Natural killer cell (primary cell): ENCODE measurements at regions not wholly inside any gene's neighbourhood (a gene's known extent, or its start where the extent isn't known, plus 50 kb on each side); places are given as distances from the start of the nearest gene placed in this dataset.

Experiments used
- ATAC-seq, 3 donors: fragments of 150-1000 bp in 2 of 3; fragments of 200-7000 bp in 1 of 3; cut with Tn5 transposase; 1 replicate in 1 of 3; 2 replicates in 2 of 3; pipeline ENCODE4 v1.10.0; 2021; ENCODE audit warnings: mild to moderate bottlenecking in 2 of 3, moderate library complexity in 2 of 3
- DNase-seq, 2 donors: peaks; one replicate each; pipeline versions ENCODE4 v3.0.0 to v3.0.0-alpha.2; 2013 to 2021; ENCODE audit warnings: mixed read lengths in 1 of 2
- H3K27ac ChIP-seq: one replicate; pipeline ENCODE4 v1.5.1; 2013; ENCODE audit warnings: mild to moderate bottlenecking, low read length
- H3K27me3 ChIP-seq: one replicate; pipeline ENCODE4 v1.6.1; 2013; ENCODE audit warnings: low read length; ENCODE audit not compliant: control insufficient read depth, insufficient read depth
- H3K36me3 ChIP-seq: one replicate; pipeline ENCODE4 v1.6.1; 2013; ENCODE audit warnings: low read length; ENCODE audit not compliant: control insufficient read depth, insufficient read depth
- H3K4me1 ChIP-seq: one replicate; pipeline ENCODE4 v1.6.1; 2013; ENCODE audit warnings: low read length; ENCODE audit not compliant: control insufficient read depth, insufficient read depth
- H3K4me3 ChIP-seq: one replicate; pipeline ENCODE4 v1.5.1; 2013; ENCODE audit warnings: low read length
- H3K9me3 ChIP-seq: one replicate; pipeline ENCODE4 v1.6.1; 2013; ENCODE audit warnings: low read length; ENCODE audit not compliant: control insufficient read depth, insufficient read depth
- H3K27ac Mint-ChIP-seq, 2 donors: one replicate each; pipeline ENCODE4 v1.8.0; 2022; ENCODE audit warnings: mild to moderate bottlenecking in 2 of 2, mixed read lengths in 2 of 2, moderate library complexity in 1 of 2
- H3K27me3 Mint-ChIP-seq, 2 donors: one replicate each; pipeline ENCODE4 v1.8.0; 2022; ENCODE audit warnings: low read depth in 2 of 2, mixed read lengths in 2 of 2
- H3K36me3 Mint-ChIP-seq: one replicate; pipeline ENCODE4 v1.8.0; 2022; ENCODE audit warnings: mixed read lengths
- H3K4me1 Mint-ChIP-seq, 2 donors: one replicate each; pipeline ENCODE4 v1.8.0; 2022; ENCODE audit warnings: mixed read lengths in 2 of 2
- H3K4me3 Mint-ChIP-seq: one replicate; pipeline ENCODE4 v1.8.0; 2022; ENCODE audit warnings: mild to moderate bottlenecking, moderate library complexity, mixed read lengths
- H3K9me3 Mint-ChIP-seq, 2 donors: one replicate each; pipeline ENCODE4 v1.8.0; 2022; ENCODE audit warnings: mixed read lengths in 2 of 2
- WGBS: methylation state at CpG from one replicate; pipeline ENCODE4 v1.1.7; 2013; ENCODE audit warnings: missing lambda C conversion rate; ENCODE audit not compliant: insufficient coverage; 5-methylcytosine and 5-hydroxymethylcytosine counted together
- intact Hi-C: fragments of 100-400 bp; cut with micrococcal nuclease; formaldehyde crosslinking; loops from one replicate; pipeline ENCODE4 v1.14.2; 2022
- TF ChIP-seq, protein P1 (sequence below): fragments of 200-600 bp; IDR thresholded peaks from one replicate; pipeline ENCODE4 v1.8.0; 2022; ENCODE audit warnings: antibody characterized with exemption

DNA sequence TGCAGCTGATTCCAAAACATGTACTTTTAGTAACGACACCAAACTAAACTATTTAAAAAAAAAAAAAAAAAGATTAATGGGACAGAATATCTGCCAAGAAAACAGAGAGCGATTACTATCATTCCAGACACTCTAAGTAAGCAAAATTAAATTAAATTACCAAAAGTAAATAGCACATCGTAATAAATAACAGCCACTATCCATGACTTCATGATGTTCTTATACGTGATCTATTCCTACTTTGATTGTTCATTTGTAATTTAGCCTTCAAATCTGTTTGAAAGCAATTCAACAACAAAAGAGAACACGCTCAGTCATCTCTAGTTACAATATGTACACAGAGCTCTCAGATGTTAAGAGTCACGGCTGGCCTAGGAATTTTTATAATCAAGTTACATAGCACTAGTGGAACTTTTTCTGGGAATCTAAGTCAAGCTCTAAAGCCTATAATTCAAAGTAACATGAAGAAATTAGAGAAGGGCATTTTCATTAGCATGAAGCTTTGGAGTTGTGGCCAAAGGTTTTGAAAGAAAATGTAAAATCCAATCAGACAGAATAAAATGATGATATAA, 241.7 kb upstream of the NEBL start:
- DNase-seq (no peak), ATAC-seq (no peak)
- Histone ChIP-seq H3K9me3 (no peaks in the 10 kb centered on the region), H3K4me1 (no peaks in the 10 kb centered on the region), H3K27ac (no peak overlapping the region), H3K27me3 (no peaks in the 10 kb centered on the region), H3K4me3 (no peak overlapping the region), H3K36me3 (no peaks in the 10 kb centered on the region)
- intact Hi-C loops = no loop called here
- no peak overlapping the region for H3K4me3 Mint-ChIP-seq
- H3K36me3 Mint-ChIP-seq = no peaks in the 10 kb centered on the region
- peaks cover 6 to 12% of the 10 kb centered on the region in 2 donors for H3K27me3 Mint-ChIP-seq
- H3K4me1 Mint-ChIP-seq = no peaks in the 10 kb centered on the region
- H3K27ac Mint-ChIP-seq = no peak overlapping the region
- no peaks in the 10 kb centered on the region for H3K9me3 Mint-ChIP-seq
- 93% methylated on average over 5 of the region's 6 CpGs for WGBS
- TF ChIP-seq, protein P1, sequence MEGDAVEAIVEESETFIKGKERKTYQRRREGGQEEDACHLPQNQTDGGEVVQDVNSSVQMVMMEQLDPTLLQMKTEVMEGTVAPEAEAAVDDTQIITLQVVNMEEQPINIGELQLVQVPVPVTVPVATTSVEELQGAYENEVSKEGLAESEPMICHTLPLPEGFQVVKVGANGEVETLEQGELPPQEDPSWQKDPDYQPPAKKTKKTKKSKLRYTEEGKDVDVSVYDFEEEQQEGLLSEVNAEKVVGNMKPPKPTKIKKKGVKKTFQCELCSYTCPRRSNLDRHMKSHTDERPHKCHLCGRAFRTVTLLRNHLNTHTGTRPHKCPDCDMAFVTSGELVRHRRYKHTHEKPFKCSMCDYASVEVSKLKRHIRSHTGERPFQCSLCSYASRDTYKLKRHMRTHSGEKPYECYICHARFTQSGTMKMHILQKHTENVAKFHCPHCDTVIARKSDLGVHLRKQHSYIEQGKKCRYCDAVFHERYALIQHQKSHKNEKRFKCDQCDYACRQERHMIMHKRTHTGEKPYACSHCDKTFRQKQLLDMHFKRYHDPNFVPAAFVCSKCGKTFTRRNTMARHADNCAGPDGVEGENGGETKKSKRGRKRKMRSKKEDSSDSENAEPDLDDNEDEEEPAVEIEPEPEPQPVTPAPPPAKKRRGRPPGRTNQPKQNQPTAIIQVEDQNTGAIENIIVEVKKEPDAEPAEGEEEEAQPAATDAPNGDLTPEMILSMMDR = no peak

DNA sequence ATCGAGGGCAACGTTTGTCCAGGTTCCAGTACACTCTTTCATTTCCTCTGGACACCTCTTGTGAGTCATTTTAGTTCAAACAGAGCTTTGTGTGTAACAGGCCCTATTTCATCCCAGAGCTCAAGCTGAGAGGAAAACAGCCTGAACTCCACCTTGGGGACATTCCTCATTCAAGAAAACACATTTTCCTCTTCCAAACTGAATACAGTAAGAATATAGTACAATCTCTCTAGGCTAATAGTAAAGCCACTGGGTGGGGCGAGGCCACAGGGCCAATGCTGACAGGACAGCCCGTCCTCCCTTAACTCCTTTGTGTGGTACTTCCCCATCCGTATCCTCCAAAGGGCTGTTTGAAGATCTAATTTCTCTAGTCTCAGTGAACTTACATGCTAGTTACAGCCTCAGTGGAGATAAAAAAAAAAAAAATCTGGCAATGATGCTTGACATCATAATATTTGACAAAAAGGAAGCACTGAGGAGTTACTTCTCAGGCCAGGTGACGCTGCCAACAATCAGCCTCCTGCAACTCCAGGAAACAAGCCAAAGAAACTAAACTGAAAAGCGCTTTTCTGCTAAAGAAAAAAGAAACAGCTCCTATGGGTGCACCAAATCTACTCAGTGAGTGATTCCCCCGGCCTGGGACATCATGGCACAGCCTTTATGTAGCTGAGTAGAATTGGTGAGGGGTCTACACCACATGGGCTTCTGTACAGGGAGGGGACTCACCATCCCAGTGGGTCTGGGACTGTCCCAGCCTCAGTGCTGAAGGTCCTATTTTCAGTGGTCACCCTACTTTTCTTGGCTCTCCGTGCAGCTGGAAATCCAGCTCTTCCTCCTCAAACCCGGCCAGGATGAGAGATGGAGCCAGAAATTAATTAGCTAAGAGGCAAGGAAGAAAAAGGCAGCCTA, 238.2 kb upstream of the NEBL start:
- Histone ChIP-seq H3K36me3 (no peaks in the 10 kb centered on the region), H3K4me1 (no peaks in the 10 kb centered on the region), H3K27ac (no peak overlapping the region), H3K4me3 (no peak overlapping the region), H3K27me3 (no peaks in the 10 kb centered on the region), H3K9me3 (no peaks in the 10 kb centered on the region)
- TF ChIP-seq, protein P1 = no peak
- no peaks in the 10 kb centered on the region for H3K9me3 Mint-ChIP-seq
- intact Hi-C loops = no loop called here
- DNase-seq (no peak), ATAC-seq (no peak)
- no peaks in the 10 kb centered on the region for H3K36me3 Mint-ChIP-seq
- H3K4me3 Mint-ChIP-seq = no peak overlapping the region
- no peaks in the 10 kb centered on the region for H3K4me1 Mint-ChIP-seq
- 85% methylated on average over 10 of the region's 10 CpGs for WGBS
- peaks cover 6 to 13% of the 10 kb centered on the region in 2 donors for H3K27me3 Mint-ChIP-seq
- no peak overlapping the region for H3K27ac Mint-ChIP-seq

DNA sequence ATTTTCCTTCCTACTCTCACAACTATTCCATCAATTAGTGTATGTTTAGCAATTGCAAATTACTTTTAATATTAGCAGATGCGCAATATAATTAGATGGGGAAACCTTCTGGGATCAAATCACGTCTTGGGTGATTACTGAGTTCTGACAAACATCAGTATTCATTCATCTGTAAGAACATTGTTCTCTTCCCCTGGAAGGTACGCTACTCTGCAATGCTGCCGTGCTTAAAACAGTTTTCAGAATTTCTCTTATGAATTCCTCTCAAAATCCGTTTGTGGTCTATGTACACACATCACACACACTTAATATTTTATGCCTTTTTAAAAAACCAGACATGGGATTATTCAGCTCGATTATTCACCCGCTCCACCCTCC, 237.5 kb upstream of the NEBL start:
- H3K4me1 Mint-ChIP-seq = no peaks in the 10 kb centered on the region
- ATAC-seq = no peak
- TF ChIP-seq, protein P1 = no peak

More for the DNA sequence above, 237.5 kb upstream of the NEBL start:
- Mint-ChIP-seq H3K9me3 (no peaks in the 10 kb centered on the region), H3K4me3 (no peak overlapping the region), H3K27ac (no peak overlapping the region), H3K27me3 (peaks cover 6 to 15% of the 10 kb centered on the region in 2 donors), H3K36me3 (no peaks in the 10 kb centered on the region)
- H3K27ac ChIP-seq = no peak overlapping the region
- no peak overlapping the region for H3K4me3 ChIP-seq
- no peaks in the 10 kb centered on the region for H3K36me3 ChIP-seq
- H3K9me3 ChIP-seq = no peaks in the 10 kb centered on the region
- 88% methylated on average over 7 of the region's 7 CpGs for WGBS
- DNase-seq = no peak
- H3K4me1 ChIP-seq = no peaks in the 10 kb centered on the region
- no peaks in the 10 kb centered on the region for H3K27me3 ChIP-seq
- intact Hi-C loops = no loop called here
